ENCODE measurements at regions not wholly inside any gene's neighbourhood (a gene's known extent, or its start where the extent isn't known, plus 50 kb on each side); places are given as distances from the start of the nearest gene placed in this dataset.

- Histone ChIP-seq H3K9me3 (ENCODE audit: control insufficient read depth, low read depth, low read length) (no peaks in the 10 kb centered on the region), H4K8ac (replicated peaks; ENCODE audit: insufficient read length, low read depth, low read length) (no peak overlapping the region), H3K4me2 (ENCODE audit: insufficient read depth, insufficient read length, low read length) (no peak overlapping the region), H2BK15ac (ENCODE audit: low read depth, low read length) (no peak overlapping the region), H3K18ac (ENCODE audit: insufficient read length, low read depth, low read length) (no peak overlapping the region), H3K79me2 (ENCODE audit: insufficient read depth, low read length) (no peaks in the 10 kb centered on the region), H3T11ph (ENCODE audit: low read length) (no peak overlapping the region), H2AFZ (ENCODE audit: low read length) (no peak overlapping the region), H3K9ac (ENCODE audit: extremely low read depth, insufficient read length, low read length) (no peak overlapping the region), H3K23ac (ENCODE audit: insufficient read length, low read depth, low read length) (no peak overlapping the region), H4K91ac (ENCODE audit: insufficient read length, low read depth, low read length) (no peak overlapping the region), H2BK120ac (ENCODE audit: low read depth, low read length, poor library complexity, severe bottlenecking) (no peak overlapping the region), H2BK5ac (ENCODE audit: insufficient read length, low read length) (no peak overlapping the region), H3K4me1 (ENCODE audit: insufficient read depth, low read length) (no peaks in the 10 kb centered on the region), H3K4ac (ENCODE audit: low read depth, low read length) (no peak overlapping the region), H2AK5ac (ENCODE audit: insufficient read length, low read length) (no peak overlapping the region), H3K14ac (ENCODE audit: insufficient read depth, low read length) (no peak overlapping the region), H3K27ac (ENCODE audit: insufficient read length, low read depth, low read length) (no peak overlapping the region), H3K23me2 (ENCODE audit: insufficient read length, low read depth, low read length, poor library complexity, severe bottlenecking) (no peaks in the 10 kb centered on the region), H3K56ac (ENCODE audit: insufficient read length, low read depth, low read length) (no peak overlapping the region), H3K79me1 (ENCODE audit: insufficient read depth, low read depth, low read length, poor library complexity, severe bottlenecking) (no peaks in the 10 kb centered on the region), H2BK12ac (ENCODE audit: insufficient read length, low read depth, low read length) (no peak overlapping the region), H3K27me3 (ENCODE audit: insufficient read depth, low read length) (no peaks in the 10 kb centered on the region), H4K5ac (ENCODE audit: insufficient read length, low read depth, low read length) (no peak overlapping the region), H2BK20ac (ENCODE audit: low read depth, low read length, poor library complexity, severe bottlenecking) (no peak overlapping the region), H4K20me1 (ENCODE audit: control insufficient read depth, insufficient read depth, insufficient read length) (no peaks in the 10 kb centered on the region)
- TF ChIP-seq CTCF (conservative IDR thresholded peaks at IDR 0.05): no peak
- Mint-ChIP-seq H3K4me1 (no peaks in the 10 kb centered on the region), H3K27ac (no peak overlapping the region), H3K9me3 (peaks cover 0 to under 1% of the 10 kb centered on the region in 2 experiments; a peak in 1 of 5 replicates), H3K4me3 (no peak overlapping the region), H3K36me3 (ENCODE audit: insufficient read depth in 1 of 3, low read depth in 3 of 3) (no peaks in the 10 kb centered on the region), H3K27me3 (ENCODE audit: low read depth) (no peaks in the 10 kb centered on the region)
- DNase-seq: no peak
Measured at GRCh38 chr14:40903709-40904108, 703.0 kb upstream of the LRFN5 start.
